Lower leg skin (tissue), 4 donors: ENCODE measurements at regions not wholly inside any gene's neighbourhood (a gene's known extent, or its start where the extent isn't known, plus 50 kb on each side); places are given as distances from the start of the nearest gene placed in this dataset.

Source experiments
- DNase-seq, 2 donors: peaks; one replicate each; pipeline ENCODE4 v3.0.0-alpha.2; 2019; ENCODE audit warnings: low spot score in 2 of 2
- H3K4me3 ChIP-seq: fragments of 200-600 bp; sonication (generic); 2 replicates; pipeline ENCODE4 v1.5.1; 2017; ENCODE audit warnings: mild to moderate bottlenecking, low read depth; ENCODE audit not compliant: poor library complexity, severe bottlenecking
- CTCF ChIP-seq, 3 donors: fragments of 450-650 bp; IDR thresholded peaks; one replicate each; pipeline ENCODE4 v1.5.1; 2016; ENCODE audit warnings: antibody characterized with exemption in 3 of 3, mild to moderate bottlenecking in 3 of 3, moderate library complexity in 2 of 3
- POLR2A ChIP-seq, 2 donors: fragments of 450-650 bp; IDR thresholded peaks; one replicate each; pipeline ENCODE4 v1.6.1; 2016 to 2017; ENCODE audit warnings: antibody characterized with exemption in 2 of 2, mild to moderate bottlenecking in 1 of 2, moderate library complexity in 1 of 2
- WGBS, 2 donors: methylation state at CpG; one replicate each; pipeline ENCODE4 v1.1.5; 2018; 5-methylcytosine and 5-hydroxymethylcytosine counted together
- intact Hi-C: fragments of 100-400 bp; cut with DNase I; formaldehyde crosslinking; loops from one replicate; pipeline ENCODE4 v1.15.0; 2023; ENCODE audit warnings: low total_unique reads

- intact Hi-C loops, result no loop called here
These were observed 837.3 kb upstream of the KLHL1 start for GRCh38 chr13:70945506-70945905.

DNA sequence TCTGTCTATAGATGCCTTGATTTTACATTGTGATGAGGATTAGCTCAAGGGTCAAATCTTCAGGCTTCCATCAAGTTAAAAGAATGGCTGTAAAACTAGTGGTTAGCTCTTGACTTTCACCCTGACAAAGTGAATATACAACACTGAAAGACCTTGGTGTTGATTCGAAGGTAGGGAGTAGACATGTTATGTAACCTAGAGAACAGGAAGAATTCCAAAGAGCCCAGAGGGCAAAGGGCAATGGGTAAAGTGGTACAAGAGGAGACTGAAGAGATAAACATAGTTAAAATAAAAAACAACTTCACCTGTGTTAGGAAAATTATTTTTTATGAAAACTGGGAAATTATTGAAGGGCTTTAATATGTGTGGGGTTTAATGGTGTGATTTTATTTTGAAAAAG lies 833.2 kb upstream of the KLHL1 start:
- H3K4me3 ChIP-seq, result no peak overlapping the region
- DNase-seq, result no peak
- TF ChIP-seq CTCF (IDR thresholded peaks at IDR 0.05), result no peak
- TF ChIP-seq POLR2A (IDR thresholded peaks at IDR 0.05), result no peak
- 58 to 59% methylated on average over 1 of the region's 1 CpG for WGBS, 2 donors
- intact Hi-C loops, result no loop called here

More at GRCh38 chr13:70945506-70945905, 837.3 kb upstream of the KLHL1 start:
- no peak overlapping the region for H3K4me3 ChIP-seq
- TF ChIP-seq POLR2A (IDR thresholded peaks at IDR 0.05), result no peak
- TF ChIP-seq CTCF (IDR thresholded peaks at IDR 0.05), result no peak
- WGBS, 2 donors, result 64 to 67% methylated on average over 2 of the region's 2 CpGs
- DNase-seq, result no peak

DNA sequence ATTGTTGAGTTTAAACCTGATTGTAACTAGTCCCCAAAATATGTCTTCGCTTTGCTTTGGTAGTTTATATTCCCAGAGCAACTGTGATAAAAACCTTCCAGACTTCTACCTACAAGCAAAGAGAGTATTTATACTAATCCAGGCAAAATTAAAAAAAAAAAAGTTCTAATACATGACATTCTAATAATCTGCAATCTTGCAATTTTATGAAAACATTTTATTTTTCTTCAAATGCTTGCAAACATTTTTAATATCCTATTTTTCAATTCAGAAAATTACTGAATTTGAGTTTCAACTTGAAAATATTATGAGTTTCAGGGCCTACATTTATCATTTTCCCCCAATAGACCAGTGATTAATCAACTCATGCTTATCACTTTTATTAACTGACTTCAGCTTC lies 830.2 kb upstream of the KLHL1 start:
- intact Hi-C loops, result no loop called here
- TF ChIP-seq POLR2A (IDR thresholded peaks at IDR 0.05) (no peak), CTCF (IDR thresholded peaks at IDR 0.05) (no peak)
- DNase-seq, result no peak
- no peak overlapping the region for H3K4me3 ChIP-seq
- WGBS, 2 donors, result 94 to 95% methylated on average over 1 of the region's 1 CpG

DNA sequence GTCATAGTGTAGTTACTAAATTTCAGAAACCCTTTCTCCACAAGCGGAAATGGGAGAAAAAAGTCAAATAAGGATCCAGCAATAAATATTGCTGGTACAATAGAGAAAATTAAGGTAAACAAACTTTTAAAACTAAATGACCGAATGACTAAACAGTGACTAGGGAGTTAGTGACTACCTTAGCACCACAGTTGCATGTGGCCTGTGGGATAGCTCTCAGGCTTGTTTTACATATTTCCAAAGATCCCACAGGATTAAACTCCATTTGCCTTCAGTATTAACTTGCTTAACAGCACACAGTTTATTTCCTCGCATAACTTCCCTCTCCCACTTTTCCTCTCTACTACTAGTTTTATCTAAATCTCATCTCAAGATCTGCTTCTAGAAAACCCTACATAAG lies 824.3 kb upstream of the KLHL1 start:
- DNase-seq, result no peak
- no peak overlapping the region for H3K4me3 ChIP-seq
- intact Hi-C loops, result no loop called here
- 88 to 95% methylated on average over 3 of the region's 3 CpGs for WGBS, 2 donors
- TF ChIP-seq POLR2A (IDR thresholded peaks at IDR 0.05) (no peak), CTCF (IDR thresholded peaks at IDR 0.05) (no peak)

GRCh38 chr13:70923863-70924752 lies 815.9 kb upstream of the KLHL1 start:
- 86 to 90% methylated on average over 32 to 34 of the region's 38 CpGs for WGBS, 2 donors
- no peak for DNase-seq
- H3K4me3 ChIP-seq, result no peak overlapping the region
- intact Hi-C loops, result no loop called here
- TF ChIP-seq CTCF (IDR thresholded peaks at IDR 0.05), result no peak
- no peak for TF ChIP-seq POLR2A (IDR thresholded peaks at IDR 0.05)
